OCI-LY3 (cell line): ENCODE measurements at regions not wholly inside any gene's neighbourhood (a gene's known extent, or its start where the extent isn't known, plus 50 kb on each side); places are given as distances from the start of the nearest gene placed in this dataset.

Experiments used
- EZH2phosphoT487 ChIP-seq: fragments of 200-600 bp; shearing (Covaris generic); IDR thresholded peaks from 2 replicates; pipeline ENCODE4 v1.6.1; 2018; ENCODE audit warnings: antibody characterized with exemption, mixed run types, low read depth
- TF ChIP-seq, protein P1 (sequence below): fragments of 200-600, 300-600 bp; sonication (generic); IDR thresholded peaks from 2 replicates; pipeline ENCODE4 v1.5.1; 2014; ENCODE audit warnings: antibody characterized with exemption, low read length, low read depth

DNA sequence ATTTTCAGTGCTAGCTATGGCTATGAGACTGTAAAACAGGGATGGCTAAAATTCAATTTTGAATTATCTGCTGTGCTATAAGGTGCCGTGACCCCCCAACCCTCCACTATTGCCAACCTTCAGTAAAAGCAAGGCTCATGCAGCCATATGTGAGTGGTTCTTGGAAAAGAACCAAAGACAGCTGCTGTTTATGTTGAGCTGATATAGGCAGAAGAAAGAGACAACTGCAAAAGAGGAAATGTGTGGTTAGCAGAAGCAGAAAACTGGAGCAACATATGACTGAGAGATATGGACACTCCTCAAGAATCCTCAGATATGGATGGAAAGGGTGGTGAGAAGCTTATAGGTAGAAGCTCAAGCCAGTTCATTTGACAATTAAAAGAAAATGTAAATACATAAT lies 200.3 kb downstream of the TLE1 start:
- TF ChIP-seq, protein P1, sequence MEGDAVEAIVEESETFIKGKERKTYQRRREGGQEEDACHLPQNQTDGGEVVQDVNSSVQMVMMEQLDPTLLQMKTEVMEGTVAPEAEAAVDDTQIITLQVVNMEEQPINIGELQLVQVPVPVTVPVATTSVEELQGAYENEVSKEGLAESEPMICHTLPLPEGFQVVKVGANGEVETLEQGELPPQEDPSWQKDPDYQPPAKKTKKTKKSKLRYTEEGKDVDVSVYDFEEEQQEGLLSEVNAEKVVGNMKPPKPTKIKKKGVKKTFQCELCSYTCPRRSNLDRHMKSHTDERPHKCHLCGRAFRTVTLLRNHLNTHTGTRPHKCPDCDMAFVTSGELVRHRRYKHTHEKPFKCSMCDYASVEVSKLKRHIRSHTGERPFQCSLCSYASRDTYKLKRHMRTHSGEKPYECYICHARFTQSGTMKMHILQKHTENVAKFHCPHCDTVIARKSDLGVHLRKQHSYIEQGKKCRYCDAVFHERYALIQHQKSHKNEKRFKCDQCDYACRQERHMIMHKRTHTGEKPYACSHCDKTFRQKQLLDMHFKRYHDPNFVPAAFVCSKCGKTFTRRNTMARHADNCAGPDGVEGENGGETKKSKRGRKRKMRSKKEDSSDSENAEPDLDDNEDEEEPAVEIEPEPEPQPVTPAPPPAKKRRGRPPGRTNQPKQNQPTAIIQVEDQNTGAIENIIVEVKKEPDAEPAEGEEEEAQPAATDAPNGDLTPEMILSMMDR = no peak
- no peak for TF ChIP-seq EZH2phosphoT487
